Caco-2 (cell line): ENCODE measurements at regions not wholly inside any gene's neighbourhood (a gene's known extent, or its start where the extent isn't known, plus 50 kb on each side); places are given as distances from the start of the nearest gene placed in this dataset.

Experiments used
- BruUV-seq: library from RNA; stranded (reverse); fragments of 400-500 nt; replicated peaks from 2 replicates; lab custom pipeline; 2021; lab: Mats Ljungman, UMichigan
- CTCF ChIA-PET: fragments of 300-600 bp; sonication (Branson Sonifier 250); formaldehyde crosslinking; loops from one replicate; lab custom pipeline; 2022; ENCODE audit warnings: antibody characterized with exemption; lab: Charles Lee
- POLR2A ChIA-PET: fragments of 300-600 bp; sonication (Branson Sonifier 250); formaldehyde crosslinking; loops from one replicate; lab custom pipeline; 2022; ENCODE audit warnings: antibody characterized with exemption; lab: Charles Lee
- DNase-seq, 2 experiments: peaks; one replicate each; pipeline versions ENCODE4 v3.0.0 to v3.0.0-alpha.2; 2020 to 2022
- H3K27me3 ChIP-seq: replicated peaks from 2 replicates; pipeline ENCODE4 v1.6.0; 2011; ENCODE audit warnings: low read length; ENCODE audit not compliant: control insufficient read depth, insufficient read depth
- H3K36me3 ChIP-seq: 2 replicates; pipeline ENCODE4 v1.5.1; 2011; ENCODE audit warnings: low read length; ENCODE audit not compliant: control insufficient read depth, insufficient read depth
- H3K4me1 ChIP-seq: fragments of 250-450 bp; sonication (Bioruptor Pico); 2 replicates; pipeline ENCODE4 v1.5.1; 2020; ENCODE audit warnings: mild to moderate bottlenecking
- H3K4me3 ChIP-seq: 2 replicates; pipeline ENCODE4 v1.5.1; 2011; ENCODE audit warnings: low read depth, mild to moderate bottlenecking, control low read depth, low read length
- H3K9me3 ChIP-seq: fragments of 250-450 bp; sonication (Bioruptor Pico); 2 replicates; pipeline ENCODE4 v1.5.1; 2020; ENCODE audit warnings: mild to moderate bottlenecking, moderate library complexity
- H3K27ac Mint-ChIP-seq: one replicate; pipeline ENCODE4 v1.8.0; 2022; ENCODE audit warnings: mixed read lengths; ENCODE audit not compliant: unreplicated experiment
- H3K27me3 Mint-ChIP-seq: one replicate; pipeline ENCODE4 v1.8.0; 2022; ENCODE audit warnings: mixed read lengths; ENCODE audit not compliant: insufficient read depth, unreplicated experiment
- H3K36me3 Mint-ChIP-seq: one replicate; pipeline ENCODE4 v1.8.0; 2022; ENCODE audit warnings: mild to moderate bottlenecking, mixed read lengths; ENCODE audit not compliant: insufficient read depth, unreplicated experiment
- H3K4me1 Mint-ChIP-seq: one replicate; pipeline ENCODE4 v1.8.0; 2022; ENCODE audit warnings: low read depth, mixed read lengths; ENCODE audit not compliant: unreplicated experiment
- H3K4me3 Mint-ChIP-seq: one replicate; pipeline ENCODE4 v1.8.0; 2022; ENCODE audit warnings: mild to moderate bottlenecking, moderate library complexity, mixed read lengths; ENCODE audit not compliant: unreplicated experiment
- H3K9me3 Mint-ChIP-seq: one replicate; pipeline ENCODE4 v1.8.0; 2022; ENCODE audit warnings: mixed read lengths; ENCODE audit not compliant: unreplicated experiment
- intact Hi-C: fragments of 100-400 bp; cut with micrococcal nuclease; formaldehyde crosslinking; loops from one replicate; pipeline ENCODE4 v1.10.0; 2022; ENCODE audit not compliant: unreplicated experiment
- TF ChIP-seq, protein P1 (sequence below), 2 experiments: fragments of 200-600 bp in 1 of 2; IDR thresholded peaks; 1 replicate in 1 of 2; 2 replicates in 1 of 2; pipeline versions ENCODE4 v1.5.1 to v1.8.0; 2011 to 2022; ENCODE audit warnings: antibody characterized with exemption in 1 of 2, control low read depth in 1 of 2, inconsistent platforms in 1 of 2, low read depth in 1 of 2, low read length in 1 of 2, mild to moderate bottlenecking in 1 of 2, moderate library complexity in 1 of 2; ENCODE audit not compliant: insufficient read depth in 1 of 2, severe bottlenecking in 1 of 2, unreplicated experiment in 1 of 2

DNA sequence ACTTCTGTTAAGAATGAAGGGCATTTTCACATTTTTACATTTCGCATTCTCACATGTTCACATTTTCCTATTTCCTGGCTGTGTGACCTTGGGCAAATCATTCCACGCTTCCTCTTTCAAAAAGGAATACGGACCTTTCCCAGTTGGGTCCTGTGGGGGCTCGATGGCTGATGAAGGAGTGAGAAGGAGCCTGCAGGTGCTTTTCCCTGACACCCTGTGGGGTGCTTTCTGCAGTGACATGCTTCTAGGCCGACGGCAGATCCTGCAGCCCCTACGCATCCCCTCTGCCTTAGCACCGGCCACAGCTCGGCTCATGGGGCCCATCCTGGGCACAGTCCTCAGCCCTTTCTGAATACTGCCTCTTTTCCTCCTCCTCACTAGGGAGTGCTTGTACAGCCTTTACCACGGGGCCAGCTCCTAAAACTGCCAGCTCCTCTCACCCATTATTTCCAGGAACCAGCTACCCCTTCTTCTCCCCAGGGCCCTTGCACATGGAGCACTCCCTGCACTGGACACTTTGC, 91.0 kb downstream of the FOXL1 start:
- H3K9me3 Mint-ChIP-seq: peaks cover 9% of the 10 kb centered on the region
- Histone ChIP-seq H3K27me3 (no peaks in the 10 kb centered on the region), H3K36me3 (no peaks in the 10 kb centered on the region), H3K4me1 (peaks cover 8% of the 10 kb centered on the region), H3K9me3 (peaks cover 5% of the 10 kb centered on the region; the same call in 1 of the 2 replicates), H3K4me3 (no peak overlapping the region)
- H3K36me3 Mint-ChIP-seq: peaks cover 7% of the 10 kb centered on the region
- ChIA-PET CTCF (no interaction called here), POLR2A (no interaction called here)
- BruUV-seq: no TSS peak
- peaks cover 7% of the 10 kb centered on the region for H3K4me1 Mint-ChIP-seq
- H3K4me3 Mint-ChIP-seq: no peak overlapping the region
- TF ChIP-seq, protein P1, sequence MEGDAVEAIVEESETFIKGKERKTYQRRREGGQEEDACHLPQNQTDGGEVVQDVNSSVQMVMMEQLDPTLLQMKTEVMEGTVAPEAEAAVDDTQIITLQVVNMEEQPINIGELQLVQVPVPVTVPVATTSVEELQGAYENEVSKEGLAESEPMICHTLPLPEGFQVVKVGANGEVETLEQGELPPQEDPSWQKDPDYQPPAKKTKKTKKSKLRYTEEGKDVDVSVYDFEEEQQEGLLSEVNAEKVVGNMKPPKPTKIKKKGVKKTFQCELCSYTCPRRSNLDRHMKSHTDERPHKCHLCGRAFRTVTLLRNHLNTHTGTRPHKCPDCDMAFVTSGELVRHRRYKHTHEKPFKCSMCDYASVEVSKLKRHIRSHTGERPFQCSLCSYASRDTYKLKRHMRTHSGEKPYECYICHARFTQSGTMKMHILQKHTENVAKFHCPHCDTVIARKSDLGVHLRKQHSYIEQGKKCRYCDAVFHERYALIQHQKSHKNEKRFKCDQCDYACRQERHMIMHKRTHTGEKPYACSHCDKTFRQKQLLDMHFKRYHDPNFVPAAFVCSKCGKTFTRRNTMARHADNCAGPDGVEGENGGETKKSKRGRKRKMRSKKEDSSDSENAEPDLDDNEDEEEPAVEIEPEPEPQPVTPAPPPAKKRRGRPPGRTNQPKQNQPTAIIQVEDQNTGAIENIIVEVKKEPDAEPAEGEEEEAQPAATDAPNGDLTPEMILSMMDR (IDR thresholded peaks at IDR 0.05; ENCODE audit: insufficient read depth in 1 of 2, low read depth in 1 of 2, low read length in 1 of 2, severe bottlenecking in 1 of 2, unreplicated experiment in 1 of 2): no peak
- intact Hi-C loops: no loop called here
- H3K27me3 Mint-ChIP-seq: no peaks in the 10 kb centered on the region
- no peak for DNase-seq
- no peak overlapping the region for H3K27ac Mint-ChIP-seq

- H3K4me1 Mint-ChIP-seq: no peaks in the 10 kb centered on the region
- no peaks in the 10 kb centered on the region; the same call in 1 of the 2 replicates for H3K4me1 ChIP-seq
- H3K9me3 ChIP-seq: no peaks in the 10 kb centered on the region
- no peaks in the 10 kb centered on the region for H3K27me3 Mint-ChIP-seq
- no peaks in the 10 kb centered on the region; the same call in 1 of the 2 replicates for H3K27me3 ChIP-seq
- H3K27ac Mint-ChIP-seq: no peak overlapping the region
- no peak for DNase-seq
- H3K36me3 ChIP-seq: no peaks in the 10 kb centered on the region
- H3K4me3 Mint-ChIP-seq: no peak overlapping the region
- H3K9me3 Mint-ChIP-seq: peaks cover under 1% of the 10 kb centered on the region
- no peaks in the 10 kb centered on the region for H3K36me3 Mint-ChIP-seq
- intact Hi-C loops: no loop called here
- POLR2A ChIA-PET: no interaction called here
- CTCF ChIA-PET: no interaction called here
- BruUV-seq: no TSS peak
- TF ChIP-seq, protein P1 (IDR thresholded peaks at IDR 0.05; ENCODE audit: insufficient read depth in 1 of 2, low read depth in 1 of 2, low read length in 1 of 2, severe bottlenecking in 1 of 2, unreplicated experiment in 1 of 2): no peak
- no peak overlapping the region for H3K4me3 ChIP-seq
Observed at GRCh38 chr16:86669937-86670749, 91.8 kb downstream of the FOXL1 start.

GRCh38 chr16:86670750-86671234, 92.4 kb downstream of the FOXL1 start:
- H3K4me1 ChIP-seq: no peaks in the 10 kb centered on the region
- ChIA-PET POLR2A (no interaction called here), CTCF (no interaction called here)
- TF ChIP-seq, protein P1 (IDR thresholded peaks at IDR 0.05; ENCODE audit: insufficient read depth in 1 of 2, low read depth in 1 of 2, low read length in 1 of 2, severe bottlenecking in 1 of 2, unreplicated experiment in 1 of 2): no peak
- Mint-ChIP-seq H3K27ac (no peak overlapping the region), H3K4me3 (no peak overlapping the region), H3K36me3 (no peaks in the 10 kb centered on the region), H3K9me3 (no peaks in the 10 kb centered on the region), H3K27me3 (no peaks in the 10 kb centered on the region), H3K4me1 (no peaks in the 10 kb centered on the region)
- H3K9me3 ChIP-seq: no peaks in the 10 kb centered on the region
- intact Hi-C loops: no loop called here
- no peak overlapping the region for H3K4me3 ChIP-seq
- BruUV-seq: no TSS peak
- H3K36me3 ChIP-seq: no peaks in the 10 kb centered on the region
- no peak for DNase-seq
- no peaks in the 10 kb centered on the region; the same call in 1 of the 2 replicates for H3K27me3 ChIP-seq
